ENCODE measurements at regions not wholly inside any gene's neighbourhood (a gene's known extent, or its start where the extent isn't known, plus 50 kb on each side); places are given as distances from the start of the nearest gene placed in this dataset. TPM values are rescaled to one million over a fixed set of nuclear protein-coding genes. Genes with fewer than 3 reads are reported as not detected.

- ATAC-seq (ENCODE audit: low FRiP score) (no peak), DNase-seq (ENCODE audit: low spot score) (no peak)
- TF ChIP-seq CTCF (IDR thresholded peaks at IDR 0.05): no peak
Observed at GRCh38 chr15:87083201-87083600, 1003.5 kb downstream of the AGBL1 start.

- ATAC-seq (ENCODE audit: low FRiP score) (no peak), DNase-seq (ENCODE audit: low spot score) (no peak)
- TF ChIP-seq CTCF (IDR thresholded peaks at IDR 0.05): no peak
Observed at GRCh38 chr15:87082581-87082980, 1002.9 kb downstream of the AGBL1 start.

GRCh38 chr15:87080547-87080946 lies 1000.9 kb downstream of the AGBL1 start:
- DNase-seq (ENCODE audit: low spot score) (no peak), ATAC-seq (ENCODE audit: low FRiP score) (no peak)
- TF ChIP-seq CTCF (IDR thresholded peaks at IDR 0.05): no peak

Small RNA genes in the stretch of these regions (small RNA-seq; reads per million reads assigned to genes)
- not detected for gene RNU6-185P

Measured in omental fat pad (tissue), 3 donors.